NCI-H446 treated with DMSO at 0.1 percent for 48 hours (cell line): ENCODE measurements at regions not wholly inside any gene's neighbourhood (a gene's known extent, or its start where the extent isn't known, plus 50 kb on each side); places are given as distances from the start of the nearest gene placed in this dataset.
"Not testable (repeated sequence)": the region's sequence is repeated elsewhere in the genome, so short reads cannot be mapped to it uniquely, and the experiment has no call there.

Experiments
- DNase-seq: peaks from one replicate; lab custom pipeline; 2025; lab: John Stamatoyannopoulos, UW

DNA sequence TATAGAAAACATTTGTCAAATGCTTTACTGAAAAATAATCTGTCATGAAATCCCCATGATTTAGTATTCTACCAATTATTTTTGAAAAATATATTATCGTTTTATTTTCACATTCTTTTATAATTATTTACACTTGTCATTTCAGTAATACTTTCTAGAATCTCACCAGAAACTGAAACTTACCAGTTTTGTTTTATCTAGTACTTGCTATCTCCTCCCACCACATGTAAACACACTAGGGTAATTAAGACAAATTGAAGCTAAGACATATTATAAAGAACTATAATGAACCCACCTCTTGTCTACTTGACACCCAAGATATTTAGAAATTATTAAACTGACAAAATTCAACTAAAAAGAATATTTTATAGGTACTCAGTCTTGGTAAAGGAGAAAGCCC lies 51.5 kb upstream of the GRM3 start:
- DNase-seq: no peak

DNA sequence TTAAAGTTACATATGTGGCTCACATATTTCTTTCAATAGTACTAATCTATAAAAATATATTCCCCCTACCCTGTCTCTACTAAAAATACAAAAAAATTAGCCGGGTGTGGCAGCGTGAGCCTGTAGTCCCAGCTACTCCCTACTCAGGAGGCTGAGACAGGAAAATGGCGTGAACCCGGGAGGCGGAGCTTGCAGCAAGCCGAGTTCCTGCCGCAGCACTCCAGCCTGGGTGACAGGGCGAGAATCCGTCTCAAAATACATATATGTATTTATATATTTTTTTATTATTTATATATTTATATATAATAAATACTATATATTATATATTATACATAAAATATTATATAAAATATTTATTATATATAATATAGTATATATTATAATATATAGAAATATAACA lies 69.7 kb upstream of the GRM3 start:
- no peak for DNase-seq

DNA sequence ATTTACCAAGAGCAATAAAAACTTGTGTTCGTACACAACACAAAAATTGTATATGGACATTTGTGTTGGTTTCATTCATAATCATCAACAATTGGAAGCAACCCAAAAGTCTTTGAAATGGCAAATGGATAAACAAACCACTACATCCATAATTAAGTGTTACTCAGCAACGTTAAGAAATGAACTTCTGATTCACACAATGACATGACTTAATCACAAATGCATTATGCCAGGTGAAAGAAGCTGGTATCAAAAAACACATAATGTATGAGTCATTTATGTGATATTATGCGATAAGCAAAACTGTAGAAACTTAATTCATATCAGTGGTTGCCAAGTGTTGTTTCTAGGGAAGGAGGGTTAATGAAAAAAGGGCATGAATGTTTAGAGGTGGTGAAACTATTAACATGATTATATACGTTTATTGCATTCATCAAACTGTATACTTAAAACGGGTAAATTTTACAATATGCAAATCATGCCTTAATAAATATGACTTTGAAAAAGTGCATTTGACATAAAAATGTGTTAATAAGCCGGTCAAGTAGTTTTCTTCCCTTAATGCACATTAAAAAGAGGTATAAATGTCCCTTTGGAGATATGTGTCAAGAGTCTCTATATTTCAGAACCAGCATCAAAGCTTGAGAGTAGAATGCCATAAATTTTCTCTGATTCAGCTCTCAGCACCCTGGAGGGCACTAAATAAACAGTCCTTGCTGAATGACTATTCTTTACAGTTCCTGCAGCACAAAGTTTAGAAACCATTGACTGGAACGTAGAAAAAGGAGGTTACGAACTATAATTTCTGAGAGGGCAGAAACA lies 84.8 kb upstream of the GRM3 start:
- no peak for DNase-seq

DNA sequence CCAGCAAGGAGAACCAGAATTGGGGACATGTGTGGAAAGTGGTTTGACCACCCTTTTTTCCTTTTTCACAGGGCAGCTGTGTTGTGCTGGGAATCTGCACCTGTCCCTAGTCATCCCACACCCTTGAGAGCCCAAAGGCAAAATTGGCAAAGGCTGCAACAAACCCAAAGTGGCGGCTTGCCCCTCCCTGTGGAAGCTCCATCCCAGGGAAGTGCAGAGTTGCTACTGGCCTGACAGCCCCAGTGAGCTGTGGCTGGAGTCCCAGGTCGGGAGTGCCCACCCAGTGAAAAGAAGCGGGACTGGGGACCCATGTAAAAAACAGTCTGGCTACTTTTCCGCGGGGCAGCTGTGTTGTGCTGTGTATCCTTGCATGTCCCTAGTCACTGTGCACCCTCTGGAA lies 109.1 kb upstream of the GRM3 start:
- DNase-seq: no peak

DNA sequence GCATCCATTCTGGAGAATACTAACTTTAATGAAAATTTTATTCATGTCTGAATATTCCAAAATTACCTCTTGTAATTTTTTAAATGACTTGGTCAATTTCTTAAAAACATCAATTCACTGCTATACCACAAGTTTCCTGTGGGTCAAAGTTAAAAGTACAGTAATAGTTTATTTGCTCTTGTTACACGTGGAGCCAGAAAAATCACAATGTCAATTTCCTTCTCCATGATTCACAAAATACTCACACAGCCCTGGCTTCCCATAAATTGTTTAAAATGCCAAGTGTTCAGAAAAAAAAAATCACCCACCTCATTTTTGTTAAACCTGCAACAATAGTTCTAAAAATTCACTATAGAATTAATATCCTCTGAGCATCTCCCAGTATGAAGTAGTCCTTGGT lies 139.5 kb upstream of the GRM3 start:
- no peak for DNase-seq

DNA sequence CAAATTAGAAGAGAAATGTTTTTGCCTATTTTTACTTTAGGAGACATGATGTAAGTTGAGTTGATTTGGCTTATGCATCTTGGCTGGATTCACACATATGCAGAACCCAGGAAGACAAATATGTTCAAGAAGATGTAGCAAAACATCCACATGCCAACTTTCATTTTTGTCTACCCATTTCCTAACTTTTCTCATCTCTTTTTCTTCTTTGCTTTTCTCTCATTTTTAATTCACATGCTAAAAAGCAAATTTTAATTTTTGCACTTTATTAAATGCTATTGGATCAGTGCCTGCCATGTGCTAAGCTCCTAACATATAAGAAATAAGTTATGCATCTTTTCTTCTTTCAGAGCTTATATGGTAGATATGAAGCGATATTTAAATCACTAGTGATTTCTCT lies 143.7 kb upstream of the GRM3 start:
- DNase-seq: no peak

DNA sequence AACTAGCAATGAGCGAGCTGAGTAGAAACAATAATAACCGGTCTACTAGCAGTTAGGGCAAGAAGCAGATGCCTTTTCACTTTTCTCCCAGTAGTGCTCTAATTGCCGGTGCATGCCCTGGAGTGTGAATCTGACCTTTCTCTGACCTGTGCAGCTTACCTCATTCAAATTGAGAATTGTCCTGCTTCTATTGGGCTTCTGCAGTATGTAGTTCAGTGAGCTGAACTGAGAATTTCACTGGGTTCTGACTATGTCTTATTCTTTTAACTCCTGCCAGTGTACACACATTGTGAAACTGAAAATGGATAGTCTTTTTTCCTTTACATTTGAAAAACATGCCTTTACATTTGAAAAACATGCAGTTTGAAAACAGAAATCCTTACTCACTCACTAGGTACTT lies 157.9 kb upstream of the GRM3 start:
- no peak for DNase-seq

DNA sequence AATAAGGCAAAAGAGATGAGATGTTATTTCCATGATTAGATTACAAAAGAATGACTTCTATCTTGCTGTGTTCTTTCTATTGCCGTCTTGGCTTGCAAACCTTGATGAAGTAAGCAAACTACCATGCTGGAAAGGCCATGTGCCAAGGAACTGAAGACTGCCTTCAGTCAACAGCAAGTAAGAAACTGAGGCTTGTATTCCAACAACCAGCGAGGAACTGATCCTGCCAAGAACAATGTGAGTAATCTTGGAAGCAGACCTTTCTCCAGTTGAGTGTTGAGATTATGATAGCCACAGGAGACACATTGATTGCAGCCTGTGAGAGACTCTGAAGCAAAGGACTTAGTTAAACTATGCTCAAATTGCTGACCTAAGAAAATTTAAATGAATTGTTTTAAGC lies 164.6 kb upstream of the GRM3 start:
- no peak for DNase-seq

DNA sequence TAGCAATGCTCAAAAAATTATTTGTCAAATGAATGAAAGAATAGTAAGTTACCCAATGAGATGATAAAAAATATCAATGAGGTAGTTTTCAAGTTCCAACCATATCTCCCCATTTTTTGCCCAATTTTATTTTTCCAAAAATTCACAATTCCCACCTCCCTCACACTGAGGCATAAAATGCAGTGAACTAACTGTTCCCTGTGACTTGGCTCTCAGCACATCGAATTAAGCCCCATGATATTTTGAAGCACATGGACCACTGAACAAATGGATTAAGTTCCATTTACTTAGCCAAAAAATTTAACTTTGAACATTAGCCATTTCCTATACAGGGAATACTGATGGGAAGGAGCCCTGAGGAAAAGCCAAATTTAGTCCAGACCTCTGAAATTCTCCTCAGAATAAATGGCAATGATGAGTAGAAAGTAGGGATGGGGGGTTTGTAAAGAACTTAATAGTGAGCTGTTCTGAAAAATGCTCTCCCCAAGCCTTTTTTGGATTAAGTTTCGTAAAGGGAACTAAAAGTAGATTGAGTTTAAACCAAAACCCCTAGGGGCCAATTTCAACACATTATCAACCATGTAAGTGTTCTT lies 166.3 kb upstream of the GRM3 start:
- no peak for DNase-seq

DNA sequence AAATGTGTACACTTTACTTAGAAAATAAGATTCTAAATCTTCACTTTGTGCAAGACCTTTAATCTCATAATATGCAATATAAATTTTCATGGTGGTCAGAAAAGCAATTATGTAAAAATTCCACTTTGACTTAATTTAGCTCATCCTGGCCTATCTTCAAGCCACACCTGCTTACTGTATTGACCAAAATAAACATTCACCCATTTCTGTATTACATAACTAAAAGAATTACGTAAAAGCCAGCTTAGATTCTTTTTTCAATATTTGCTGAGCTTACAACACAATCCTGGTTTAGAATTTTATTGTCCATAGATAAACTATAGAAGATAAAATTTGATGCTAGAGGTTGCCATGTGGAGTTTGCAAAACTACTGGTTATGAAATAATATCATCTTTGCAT lies 172.9 kb upstream of the GRM3 start:
- DNase-seq: no peak

DNA sequence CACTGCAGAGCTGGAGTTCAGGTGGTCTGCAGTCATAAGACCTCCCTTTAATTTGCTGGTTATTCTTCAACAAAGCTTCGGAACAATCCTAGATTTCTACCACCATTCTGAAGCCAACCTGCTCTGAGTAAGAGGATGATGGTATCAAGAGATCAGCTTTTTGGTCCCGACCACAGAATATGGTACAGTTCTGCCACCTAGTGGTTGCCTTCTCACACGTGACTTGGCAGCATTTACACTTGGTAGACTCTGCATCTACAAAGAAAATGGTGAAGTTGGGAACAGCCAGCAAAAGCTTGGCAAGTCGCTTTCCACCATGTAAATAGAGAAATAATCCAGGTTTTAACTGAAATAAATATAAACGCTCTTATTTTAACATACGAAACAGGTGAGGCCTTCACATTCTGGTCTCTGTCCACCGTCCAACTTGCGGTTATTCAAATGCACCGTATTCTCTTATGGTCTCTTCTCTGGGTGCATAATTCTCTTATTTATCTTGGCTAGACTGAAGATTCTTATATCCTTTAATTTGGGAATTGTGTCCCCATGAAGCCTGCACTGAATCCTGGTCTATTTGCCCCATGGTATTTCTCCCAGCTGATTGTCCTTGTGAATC lies 173.9 kb upstream of the GRM3 start:
- DNase-seq: peak; percentile 36

DNA sequence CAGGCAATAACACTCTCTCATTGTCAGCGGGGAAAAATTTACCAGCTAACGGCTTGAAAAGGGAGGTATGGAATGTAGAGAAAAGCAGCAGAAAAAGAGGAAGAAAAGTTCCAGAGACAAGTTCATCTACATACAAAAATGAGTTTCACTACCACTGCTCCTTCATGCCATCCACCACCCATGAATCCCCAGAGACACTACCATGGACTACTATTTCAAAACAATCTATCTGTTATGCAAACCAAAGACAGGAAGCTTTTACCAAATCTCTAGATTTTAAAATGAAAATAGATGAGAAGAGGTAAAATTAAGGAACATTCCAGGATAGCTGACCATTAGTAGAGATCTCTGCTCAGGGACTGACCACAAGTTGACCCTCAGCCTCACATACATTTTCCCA lies 189.0 kb upstream of the GRM3 start:
- DNase-seq: no peak

DNA sequence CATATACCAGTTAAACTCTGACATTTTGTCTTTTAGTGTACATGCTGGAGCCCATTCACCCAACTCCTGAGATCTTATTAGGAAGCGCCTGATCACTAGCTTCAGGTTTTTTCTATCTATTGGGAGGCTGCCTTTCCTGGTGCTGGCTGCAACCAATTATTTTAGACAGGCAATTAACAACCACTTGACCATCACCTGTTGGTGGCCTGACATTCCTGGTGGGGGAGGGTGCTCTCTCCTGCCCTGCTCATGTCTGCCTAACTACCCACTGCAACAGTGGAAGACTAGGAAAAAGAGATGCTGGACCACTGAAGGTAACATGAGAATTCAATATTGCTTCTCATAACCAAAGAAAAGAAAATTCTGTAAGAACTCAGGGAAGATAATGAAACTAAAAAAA lies 190.3 kb upstream of the GRM3 start:
- DNase-seq: no peak

DNA sequence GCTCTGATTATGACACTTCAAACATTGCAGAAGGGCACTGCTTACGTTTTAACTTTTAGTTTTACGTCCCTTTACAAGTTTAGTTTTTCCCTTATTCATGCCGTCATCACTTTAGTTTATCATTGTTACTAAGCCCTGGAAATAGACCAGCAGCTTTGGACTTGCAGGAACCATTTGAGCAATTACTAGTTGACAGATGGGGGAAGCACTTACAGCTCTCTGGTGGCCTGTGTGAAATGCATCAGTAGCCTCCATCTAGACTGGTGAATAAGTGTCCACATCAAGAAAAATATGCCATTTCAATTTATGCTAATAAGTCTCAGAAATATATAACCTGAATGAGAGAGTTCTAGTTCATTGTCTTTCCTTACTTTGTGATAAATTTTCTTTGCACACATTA lies 194.9 kb upstream of the GRM3 start:
- peak; percentile 38 for DNase-seq

DNA sequence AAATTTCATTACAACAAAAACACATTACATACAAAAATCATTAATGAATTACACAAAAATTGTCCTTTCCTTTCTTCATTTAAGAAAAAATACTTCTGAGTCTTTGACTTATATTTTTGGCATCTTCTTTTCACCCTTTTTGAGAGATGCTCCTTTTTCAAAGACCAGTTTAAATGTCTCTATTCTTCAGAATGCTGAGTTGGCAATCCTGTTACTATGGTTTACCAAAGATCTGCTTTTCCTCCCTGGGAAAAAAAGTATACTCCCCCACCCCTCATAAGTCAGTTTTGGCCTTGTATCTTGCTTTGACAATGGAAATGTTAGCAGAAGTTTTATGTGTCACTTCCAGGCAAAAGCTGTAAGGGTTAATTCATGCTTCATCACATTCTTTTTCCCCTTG lies 198.4 kb upstream of the GRM3 start:
- DNase-seq: no peak

DNA sequence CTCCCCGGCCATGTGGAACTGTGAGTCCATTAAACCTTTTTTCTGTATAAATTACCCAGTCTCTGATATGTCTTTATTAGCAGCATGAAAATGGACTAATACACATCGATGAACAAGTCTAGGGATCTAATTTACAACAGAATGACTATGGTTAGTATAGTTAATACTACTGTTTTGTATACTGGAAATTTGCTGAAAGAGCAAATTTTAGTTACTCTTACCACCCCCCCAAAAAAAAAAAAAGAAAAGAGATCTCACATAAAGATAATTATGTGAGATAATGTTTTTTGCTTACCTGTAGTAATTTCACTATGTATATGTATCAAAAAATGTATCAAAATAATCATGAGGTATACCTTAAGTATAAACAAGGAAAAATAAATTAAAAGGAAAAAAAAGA lies 199.5 kb upstream of the GRM3 start:
- no peak for DNase-seq

DNA sequence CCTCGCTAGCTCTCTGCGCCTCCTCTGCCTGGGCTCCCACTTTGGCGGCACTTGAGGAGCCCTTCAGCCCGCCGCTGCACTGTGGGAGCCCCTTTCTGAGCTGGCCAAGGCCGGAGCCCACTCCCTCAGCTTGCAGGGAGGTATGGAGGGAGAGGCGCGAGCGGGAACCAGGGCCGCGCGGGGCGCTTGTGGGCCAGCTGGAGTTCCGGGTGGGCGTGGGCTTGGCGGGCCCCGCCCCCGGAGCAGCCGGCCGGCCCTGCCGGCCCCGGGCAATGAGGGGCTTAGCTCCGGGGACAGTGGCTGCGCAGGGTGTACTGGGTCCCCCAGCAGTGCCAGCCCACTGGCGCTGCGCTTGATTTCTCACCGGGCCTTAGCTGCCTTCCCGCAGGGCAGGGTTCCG lies 203.3 kb upstream of the GRM3 start:
- not testable (repeated sequence) for DNase-seq

DNA sequence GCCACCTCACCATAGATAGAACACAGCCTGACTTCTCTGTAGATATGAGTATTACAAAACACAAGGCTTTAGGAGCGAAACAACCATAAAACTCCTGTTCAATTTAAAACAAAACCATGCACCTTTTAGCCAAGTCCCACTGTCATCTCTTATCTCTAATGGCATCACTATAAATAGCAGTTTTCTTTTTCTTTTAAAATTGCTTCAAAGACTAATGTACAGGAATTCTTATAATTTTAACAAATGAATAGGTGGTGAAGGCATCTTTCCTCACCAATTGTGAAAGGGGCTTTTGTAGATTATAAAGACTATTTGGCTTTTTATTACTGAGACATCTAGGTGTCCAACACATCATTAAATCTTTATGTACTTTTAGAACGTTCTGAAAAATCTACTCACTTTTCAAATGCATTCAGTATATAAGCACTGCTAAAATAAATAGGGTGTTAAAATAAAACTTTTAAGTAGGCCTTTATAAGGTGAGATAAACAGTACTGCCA lies 205.7 kb upstream of the GRM3 start:
- DNase-seq: no peak

DNA sequence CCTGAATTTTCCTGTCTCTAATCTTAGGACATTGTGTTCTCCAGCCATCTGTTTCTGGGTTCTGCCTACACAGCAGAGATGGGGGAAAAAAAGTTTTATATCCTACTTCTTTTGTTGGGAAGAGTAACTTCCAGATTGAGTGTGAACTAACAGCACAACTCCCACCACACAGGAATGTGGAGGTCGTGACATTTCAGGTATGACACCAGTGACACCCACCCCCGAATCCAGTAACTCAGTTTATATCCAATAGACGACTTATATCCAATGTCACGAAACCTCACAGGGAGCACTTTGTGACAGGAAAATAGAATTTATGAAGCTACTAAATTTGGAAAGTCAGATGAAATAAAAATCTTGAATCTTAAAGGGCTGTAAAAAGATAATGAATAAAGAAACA lies 211.9 kb upstream of the GRM3 start:
- no peak for DNase-seq

DNA sequence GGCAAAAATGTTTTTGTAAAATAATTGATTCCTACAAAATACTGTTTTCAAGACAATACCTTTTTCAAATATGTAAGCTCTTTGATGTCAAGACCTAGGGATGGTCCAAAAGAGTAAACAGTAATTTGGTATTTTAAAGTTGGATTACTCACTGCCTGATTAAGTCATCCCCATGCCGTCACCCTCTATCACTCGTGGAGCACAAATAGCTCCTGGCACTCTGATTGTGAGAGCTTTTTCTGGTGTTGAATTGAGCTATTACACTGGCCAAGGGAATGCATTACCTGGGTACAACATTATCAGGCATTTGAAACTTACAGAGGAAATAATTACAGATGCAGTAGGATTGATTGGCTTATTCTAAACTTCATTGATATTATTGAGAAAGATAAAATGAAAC lies 231.9 kb upstream of the GRM3 start:
- no peak for DNase-seq

DNA sequence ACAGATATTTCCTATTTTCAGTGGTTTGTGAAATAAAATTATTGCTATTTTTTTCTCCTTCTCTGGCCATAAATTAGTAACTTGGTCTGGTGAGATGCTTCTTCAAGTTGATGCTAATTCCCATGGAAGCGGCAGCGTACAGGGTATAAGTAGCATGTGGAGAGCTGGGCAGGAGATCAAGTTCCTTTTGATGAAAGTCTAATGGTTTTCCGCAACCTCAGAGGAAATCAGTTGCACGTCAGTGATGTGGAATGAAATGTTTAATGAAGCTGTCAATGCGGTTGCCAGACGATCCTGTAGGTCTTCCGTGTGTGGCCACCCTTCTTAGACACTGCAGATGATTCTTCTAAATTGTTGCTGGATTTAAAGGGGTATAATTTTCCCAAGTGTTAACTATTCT lies 236.4 kb upstream of the GRM3 start:
- DNase-seq: peak; percentile 39

DNA sequence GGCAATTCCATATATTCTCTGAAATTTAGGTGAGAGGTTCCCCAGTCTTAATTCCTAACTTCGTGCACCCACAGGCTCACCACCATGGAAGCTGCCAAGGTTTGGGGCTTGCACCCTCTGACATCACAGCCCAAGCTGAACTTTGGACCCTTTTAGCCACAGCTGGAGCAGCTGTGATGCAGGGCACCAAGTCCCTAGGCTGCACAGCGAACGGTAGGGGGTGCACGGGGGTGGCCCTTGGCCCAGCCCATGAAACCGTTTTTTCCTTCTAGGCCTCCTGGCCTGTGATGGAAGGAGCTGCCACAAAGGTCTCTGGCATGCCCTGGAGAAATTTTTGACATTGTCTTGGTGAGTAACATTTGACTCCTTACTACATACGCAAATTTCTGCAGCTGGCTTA lies 251.9 kb upstream of the GRM3 start:
- DNase-seq: no peak

DNA sequence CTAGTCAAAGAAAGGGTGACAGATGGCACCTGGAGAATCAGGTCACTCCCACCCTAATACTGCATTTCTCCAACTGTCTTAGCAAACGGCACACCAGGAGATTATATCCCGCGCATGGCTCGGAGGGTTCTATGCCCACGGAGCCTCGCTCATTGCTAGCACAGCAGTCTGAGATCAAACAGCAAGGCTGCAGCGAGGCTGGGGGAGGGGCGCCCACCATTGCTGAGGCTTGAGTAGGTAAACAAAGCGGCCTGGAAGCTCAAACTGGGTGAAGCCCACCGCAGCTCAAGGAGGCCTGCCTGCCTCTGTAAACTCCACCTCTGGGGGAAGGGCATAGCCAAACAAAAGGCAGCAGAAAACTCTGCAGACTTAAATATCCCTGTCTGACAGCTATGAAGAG lies 268.1 kb upstream of the GRM3 start:
- DNase-seq: not testable (repeated sequence)
